Heart right ventricle (tissue), 16 donors: ENCODE measurements at regions not wholly inside any gene's neighbourhood (a gene's known extent, or its start where the extent isn't known, plus 50 kb on each side); places are given as distances from the start of the nearest gene placed in this dataset.

Experiments used
- ATAC-seq, 8 donors: fragments of 200-7000 bp; cut with Tn5 transposase; one replicate each; pipeline ENCODE4 v1.9.1; 2020; ENCODE audit warnings: mild to moderate bottlenecking in 8 of 8, moderate library complexity in 8 of 8, moderate number of reproducible peaks in 1 of 8
- DNase-seq, 2 donors: peaks; one replicate each; pipeline ENCODE4 v3.0.0-alpha.2; 2020
- H3K27ac ChIP-seq, 10 donors: fragments of 200-600 bp; sonication (generic) in 2 of 10; one replicate each; pipeline versions ENCODE4 v1.5.0 to v1.8.0; 2020 to 2022; ENCODE audit warnings: mild to moderate bottlenecking in 3 of 10
- H3K27me3 ChIP-seq, 7 donors: fragments of 200-600 bp; one replicate each; pipeline ENCODE4 v1.8.0; 2021 to 2022; ENCODE audit warnings: mild to moderate bottlenecking in 2 of 7
- H3K36me3 ChIP-seq, 9 donors: fragments of 200-600 bp; sonication (generic) in 1 of 9; one replicate each; pipeline versions ENCODE4 v1.5.0 to v1.8.0; 2020 to 2022; ENCODE audit warnings: mild to moderate bottlenecking in 2 of 9
- H3K4me1 ChIP-seq, 9 donors: fragments of 200-600 bp; sonication (generic) in 1 of 9; one replicate each; pipeline versions ENCODE4 v1.5.0 to v1.8.0; 2020 to 2022; ENCODE audit warnings: mild to moderate bottlenecking in 4 of 9
- H3K4me3 ChIP-seq, 10 donors: fragments of 200-600 bp; sonication (generic) in 2 of 10; one replicate each; pipeline versions ENCODE4 v1.5.0 to v1.8.0; 2020 to 2022; ENCODE audit warnings: mild to moderate bottlenecking in 7 of 10, moderate library complexity in 2 of 10
- H3K9me3 ChIP-seq, 11 donors: fragments of 200-600 bp in 10 of 11; sonication (generic) in 2 of 11; one replicate each; pipeline versions ENCODE4 v1.5.0 to v1.8.0; 2013 to 2022; ENCODE audit warnings: mild to moderate bottlenecking in 2 of 11, control low read depth in 1 of 11, moderate library complexity in 1 of 11
- CTCF ChIP-seq, 9 donors: fragments of 200-600 bp; sonication (generic) in 2 of 9; IDR thresholded peaks; one replicate each; pipeline versions ENCODE4 v1.5.0 to v1.8.0; 2021 to 2022; ENCODE audit warnings: antibody characterized with exemption in 9 of 9, mild to moderate bottlenecking in 5 of 9, moderate library complexity in 1 of 9
- WGBS, 2 donors: extraction: QIAGEN DNeasy Blood & Tissue Kit; methylation state at CpG; one replicate each; pipeline ENCODE4 v1.1.7; 2013; ENCODE audit warnings: inconsistent platforms in 1 of 2; 5-methylcytosine and 5-hydroxymethylcytosine counted together
- intact Hi-C, 10 donors: fragments of 100-400 bp; cut with DNase I; formaldehyde crosslinking; loops; one replicate each; pipeline versions ENCODE4 v1.11.1 to v1.14.2; 2022
- donor health status: Arrhythmogenic right ventricular cardiomyopathy.
- donor health status: ischemic (EF 13 %, LVEDD 7.1; RV severe dilation, severe dysfunction).
- donor health status: healthy with polysubstance abuse.
- donor health status: DM: no; HTN: yes; CAD: no.
- donor health status: DM: no; HTN: no; CAD: no.
- donor health status: ischemic (EF 25% LVEDD 6.9; RV normal size, moderate dysfunction).
- donor health status: ischemic (EF 25% LVEDD 5.7; RV mildly dilated, moderate dysfunction).
- donor health status: healthy.
- donor health status: DM: yes; HTN: yes; CAD: no.
- donor health status: Ischemic cardiomyopathy.
- donor health status: ischemic (EF 35%, LVEDD 5.7; RV mildly dilated, moderate dysfunction).
- donor health status: nonischemic (EF 11% LVEDD 7.7; RV severe dilation, severe dysfunction).
- donor health status: DM: yes; HTN: yes; CAD: no.
- donor health status: PGD.
- donor health status: ischemic (EF 29% LVEDD 5.4; RV normal size, mild dysfunction).
- donor health status: nonischemic (EF 23%, LVEDD 6.1; RV moderate dilation, normal function).

- no peak for ATAC-seq
These were observed 478.3 kb upstream of the FTMT start for GRCh38 chr5:121373371-121373770.

GRCh38 chr5:121377461-121377860 is 474.2 kb upstream of the FTMT start:
- intact Hi-C loops, result no loop called here
- ATAC-seq, result no peak
- Histone ChIP-seq H3K4me3 (no peak overlapping the region), H3K27ac (no peak overlapping the region), H3K4me1 (no peaks in the 10 kb centered on the region), H3K36me3 (no peaks in the 10 kb centered on the region), H3K9me3 (no peaks in the 10 kb centered on the region), H3K27me3 (no peaks in the 10 kb centered on the region)
- WGBS, 2 donors, result 27 to 28% methylated on average over 1 of the region's 1 CpG
- no peak for TF ChIP-seq CTCF (IDR thresholded peaks at IDR 0.05)
- DNase-seq, result no peak

More at GRCh38 chr5:121373371-121373770, 478.3 kb upstream of the FTMT start:
- Histone ChIP-seq H3K27ac (no peak overlapping the region), H3K4me1 (no peaks in the 10 kb centered on the region), H3K36me3 (no peaks in the 10 kb centered on the region), H3K9me3 (no peaks in the 10 kb centered on the region), H3K4me3 (no peak overlapping the region), H3K27me3 (no peaks in the 10 kb centered on the region)
- 62 to 63% methylated on average over 3 of the region's 3 CpGs for WGBS, 2 donors
- no peak for DNase-seq
- TF ChIP-seq CTCF (IDR thresholded peaks at IDR 0.05), result no peak
- intact Hi-C loops, result no loop called here

GRCh38 chr5:121378046-121378445 is 473.6 kb upstream of the FTMT start:
- no peaks in the 10 kb centered on the region for H3K4me1 ChIP-seq
- H3K27ac ChIP-seq, result no peak overlapping the region
- no peaks in the 10 kb centered on the region for H3K27me3 ChIP-seq
- WGBS, 2 donors, result 69 to 87% methylated on average over 3 of the region's 3 CpGs
- H3K36me3 ChIP-seq, result no peaks in the 10 kb centered on the region
- intact Hi-C loops, result no loop called here
- no peaks in the 10 kb centered on the region for H3K9me3 ChIP-seq
- DNase-seq (no peak), ATAC-seq (no peak)
- H3K4me3 ChIP-seq, result no peak overlapping the region
- TF ChIP-seq CTCF (IDR thresholded peaks at IDR 0.05), result no peak

GRCh38 chr5:121378559-121379359 is 472.9 kb upstream of the FTMT start:
- Histone ChIP-seq H3K4me1 (no peaks in the 10 kb centered on the region), H3K27ac (no peak overlapping the region), H3K36me3 (no peaks in the 10 kb centered on the region), H3K4me3 (no peak overlapping the region), H3K27me3 (no peaks in the 10 kb centered on the region), H3K9me3 (no peaks in the 10 kb centered on the region)
- intact Hi-C loops, result no loop called here
- 89% methylated on average over 3 of the region's 3 CpGs for WGBS, 2 donors
- DNase-seq, result no peak
- no peak for ATAC-seq
- TF ChIP-seq CTCF (IDR thresholded peaks at IDR 0.05), result no peak
